ENCODE measurements at regions not wholly inside any gene's neighbourhood (a gene's known extent, or its start where the extent isn't known, plus 50 kb on each side); places are given as distances from the start of the nearest gene placed in this dataset.

DNA sequence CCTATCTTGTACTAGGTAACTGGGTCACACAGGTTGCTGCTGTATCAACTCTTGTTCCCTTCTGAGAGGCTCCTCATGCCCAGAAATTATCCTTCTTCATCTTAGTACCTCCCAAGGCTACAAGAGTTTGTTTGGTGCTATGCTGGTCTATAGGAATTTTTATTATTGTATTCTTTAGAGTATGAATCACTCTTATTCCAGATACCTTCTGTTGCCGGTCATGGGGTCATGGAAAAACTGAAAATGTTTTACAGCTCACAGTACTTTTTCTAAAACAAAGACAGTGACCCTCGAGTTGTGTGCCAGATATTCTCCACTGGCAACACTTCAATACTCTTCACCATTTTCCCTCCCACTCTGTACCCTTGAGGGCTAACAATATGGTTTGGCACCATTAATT lies 1598.0 kb upstream of the TMEM132C start:
- no peak for TF ChIP-seq GATA2 (IDR thresholded peaks at IDR 0.05; ENCODE audit: low read depth, low read length)
- TF ChIP-seq GATA3 (IDR thresholded peaks at IDR 0.05; ENCODE audit: low read depth, low read length): no peak

Data from SH-SY5Y (cell line).